ENCODE measurements at regions not wholly inside any gene's neighbourhood (a gene's known extent, or its start where the extent isn't known, plus 50 kb on each side); places are given as distances from the start of the nearest gene placed in this dataset.

DNA sequence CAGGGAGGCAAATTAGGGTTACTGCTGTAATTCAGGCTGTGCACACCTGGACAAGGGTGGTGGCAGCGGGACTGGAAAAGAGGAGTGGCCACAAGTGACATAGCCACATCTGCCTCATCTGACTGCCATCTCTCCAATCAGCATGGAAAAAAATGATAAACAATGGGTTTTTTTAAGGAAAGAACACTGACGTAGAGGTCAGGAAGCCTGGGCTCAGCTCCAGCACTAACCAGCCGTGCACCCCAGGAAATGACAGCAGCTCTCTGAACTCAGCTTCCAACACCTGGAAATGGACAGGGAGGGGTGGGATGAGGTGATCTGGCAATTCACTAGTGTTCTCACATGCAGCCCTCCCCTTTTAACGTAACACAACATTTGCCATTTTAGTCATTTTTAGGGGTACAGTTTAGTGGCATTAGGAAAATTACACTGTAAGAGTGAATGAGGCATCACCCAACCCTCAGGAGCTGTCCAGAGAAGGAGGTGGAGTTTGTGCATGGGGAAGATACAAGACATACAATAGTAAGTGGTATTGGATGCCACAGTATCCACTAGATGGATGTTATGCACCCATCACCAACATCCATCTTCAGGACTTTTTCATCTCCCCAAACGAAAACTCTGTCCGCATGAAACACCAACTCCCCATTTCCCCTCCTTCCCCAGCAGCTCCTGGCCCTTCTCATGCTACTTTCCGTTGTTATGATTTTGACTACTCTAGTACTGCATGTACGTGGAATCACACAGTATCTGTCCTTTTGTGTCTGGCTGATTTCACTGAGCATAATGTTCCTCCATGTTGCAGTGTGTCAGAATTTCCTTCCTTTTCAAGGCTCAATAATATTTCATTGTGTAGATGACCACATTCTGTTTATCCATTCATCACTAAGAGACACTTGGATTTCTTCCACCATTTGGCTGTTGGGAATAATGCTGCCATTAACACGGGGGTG lies 215.5 kb upstream of the ECI2 start:
- H3K4me1 ChIP-seq (ENCODE audit: control insufficient read depth, insufficient read depth, low read length), result peaks cover 10% of the 10 kb centered on the region
- in situ Hi-C loops (cut with HindIII; ENCODE audit: low pct_unique_long_range_greater_than_20kb, low sequenced_read_pairs) (no loop called here), intact Hi-C loops (cut with micrococcal nuclease; ENCODE audit: unreplicated experiment) (no loop called here)
- ChIA-PET POLR2A (no interaction called here), CTCF (no interaction called here)
- H3K27ac ChIP-seq (ENCODE audit: low read length), result peak overlapping the region; percentile 11; the same call in 1 of the 2 replicates
- no peaks in the 10 kb centered on the region for H3K27me3 ChIP-seq (ENCODE audit: control insufficient read depth, insufficient read depth, low read length)
- DNase-seq (ENCODE audit: low read depth, low spot score), result no peak
- no TSS peak for BruUV-seq (replicated peaks)
- no peak for ATAC-seq
- TF ChIP-seq SIN3A (IDR thresholded peaks at IDR 0.05; ENCODE audit: borderline replicate concordance, insufficient read depth, low read depth, low read length) (no peak), TCF7L2 (IDR thresholded peaks at IDR 0.05; ENCODE audit: low read depth, low read length) (no peak)
- TF ChIP-seq, protein P1, sequence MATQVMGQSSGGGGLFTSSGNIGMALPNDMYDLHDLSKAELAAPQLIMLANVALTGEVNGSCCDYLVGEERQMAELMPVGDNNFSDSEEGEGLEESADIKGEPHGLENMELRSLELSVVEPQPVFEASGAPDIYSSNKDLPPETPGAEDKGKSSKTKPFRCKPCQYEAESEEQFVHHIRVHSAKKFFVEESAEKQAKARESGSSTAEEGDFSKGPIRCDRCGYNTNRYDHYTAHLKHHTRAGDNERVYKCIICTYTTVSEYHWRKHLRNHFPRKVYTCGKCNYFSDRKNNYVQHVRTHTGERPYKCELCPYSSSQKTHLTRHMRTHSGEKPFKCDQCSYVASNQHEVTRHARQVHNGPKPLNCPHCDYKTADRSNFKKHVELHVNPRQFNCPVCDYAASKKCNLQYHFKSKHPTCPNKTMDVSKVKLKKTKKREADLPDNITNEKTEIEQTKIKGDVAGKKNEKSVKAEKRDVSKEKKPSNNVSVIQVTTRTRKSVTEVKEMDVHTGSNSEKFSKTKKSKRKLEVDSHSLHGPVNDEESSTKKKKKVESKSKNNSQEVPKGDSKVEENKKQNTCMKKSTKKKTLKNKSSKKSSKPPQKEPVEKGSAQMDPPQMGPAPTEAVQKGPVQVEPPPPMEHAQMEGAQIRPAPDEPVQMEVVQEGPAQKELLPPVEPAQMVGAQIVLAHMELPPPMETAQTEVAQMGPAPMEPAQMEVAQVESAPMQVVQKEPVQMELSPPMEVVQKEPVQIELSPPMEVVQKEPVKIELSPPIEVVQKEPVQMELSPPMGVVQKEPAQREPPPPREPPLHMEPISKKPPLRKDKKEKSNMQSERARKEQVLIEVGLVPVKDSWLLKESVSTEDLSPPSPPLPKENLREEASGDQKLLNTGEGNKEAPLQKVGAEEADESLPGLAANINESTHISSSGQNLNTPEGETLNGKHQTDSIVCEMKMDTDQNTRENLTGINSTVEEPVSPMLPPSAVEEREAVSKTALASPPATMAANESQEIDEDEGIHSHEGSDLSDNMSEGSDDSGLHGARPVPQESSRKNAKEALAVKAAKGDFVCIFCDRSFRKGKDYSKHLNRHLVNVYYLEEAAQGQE (IDR thresholded peaks at IDR 0.05; ENCODE audit: insufficient read depth in 1 of 2, low read depth in 2 of 2, low read length in 1 of 2), result no peak
- TF ChIP-seq, protein P2, sequence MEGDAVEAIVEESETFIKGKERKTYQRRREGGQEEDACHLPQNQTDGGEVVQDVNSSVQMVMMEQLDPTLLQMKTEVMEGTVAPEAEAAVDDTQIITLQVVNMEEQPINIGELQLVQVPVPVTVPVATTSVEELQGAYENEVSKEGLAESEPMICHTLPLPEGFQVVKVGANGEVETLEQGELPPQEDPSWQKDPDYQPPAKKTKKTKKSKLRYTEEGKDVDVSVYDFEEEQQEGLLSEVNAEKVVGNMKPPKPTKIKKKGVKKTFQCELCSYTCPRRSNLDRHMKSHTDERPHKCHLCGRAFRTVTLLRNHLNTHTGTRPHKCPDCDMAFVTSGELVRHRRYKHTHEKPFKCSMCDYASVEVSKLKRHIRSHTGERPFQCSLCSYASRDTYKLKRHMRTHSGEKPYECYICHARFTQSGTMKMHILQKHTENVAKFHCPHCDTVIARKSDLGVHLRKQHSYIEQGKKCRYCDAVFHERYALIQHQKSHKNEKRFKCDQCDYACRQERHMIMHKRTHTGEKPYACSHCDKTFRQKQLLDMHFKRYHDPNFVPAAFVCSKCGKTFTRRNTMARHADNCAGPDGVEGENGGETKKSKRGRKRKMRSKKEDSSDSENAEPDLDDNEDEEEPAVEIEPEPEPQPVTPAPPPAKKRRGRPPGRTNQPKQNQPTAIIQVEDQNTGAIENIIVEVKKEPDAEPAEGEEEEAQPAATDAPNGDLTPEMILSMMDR (IDR thresholded peaks at IDR 0.05), result no peak
- H3K9me3 ChIP-seq (ENCODE audit: control insufficient read depth, insufficient read depth, low read depth, low read length), result no peaks in the 10 kb centered on the region
- no peaks in the 10 kb centered on the region for H3K36me3 ChIP-seq (ENCODE audit: control insufficient read depth, insufficient read depth, low read length)
- H3K4me3 ChIP-seq (ENCODE audit: low read depth in 2 of 2, low read length in 2 of 2), result no peak overlapping the region

DNA sequence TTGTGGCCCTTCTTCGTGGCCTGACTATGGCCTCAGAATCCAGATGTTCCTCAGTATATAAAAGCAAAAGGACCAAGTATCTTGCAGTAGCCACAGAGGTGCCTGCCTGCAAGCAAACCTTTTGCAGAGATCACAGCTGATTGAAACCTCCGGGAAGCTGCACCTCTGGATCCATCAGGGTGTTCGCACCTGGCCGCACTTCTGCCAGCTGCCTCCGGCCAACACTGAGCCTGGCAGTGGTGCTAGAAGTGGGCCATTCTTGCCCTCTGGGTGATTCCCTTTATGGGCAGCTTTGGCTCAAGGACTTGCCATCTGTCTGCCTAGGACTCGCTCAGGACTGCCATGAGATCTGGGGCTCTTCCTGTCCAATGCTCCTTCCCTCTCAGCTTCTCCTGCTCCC lies 214.6 kb upstream of the ECI2 start:
- CTCF ChIA-PET, result interaction anchor here (0.5 kb wide), 1 partner anchor 680 kb away, joined by 4 read pairs; no protein-coding TSS in a partner anchor
- in situ Hi-C loops (cut with HindIII; ENCODE audit: low pct_unique_long_range_greater_than_20kb, low sequenced_read_pairs), result no loop called here
- Histone ChIP-seq H3K4me3 (ENCODE audit: low read depth in 2 of 2, low read length in 2 of 2) (no peak overlapping the region), H3K27ac (ENCODE audit: low read length) (no peak overlapping the region), H3K4me1 (ENCODE audit: control insufficient read depth, insufficient read depth, low read length) (peaks cover 10% of the 10 kb centered on the region), H3K27me3 (ENCODE audit: control insufficient read depth, insufficient read depth, low read length) (no peaks in the 10 kb centered on the region), H3K9me3 (ENCODE audit: control insufficient read depth, insufficient read depth, low read depth, low read length) (no peaks in the 10 kb centered on the region), H3K36me3 (ENCODE audit: control insufficient read depth, insufficient read depth, low read length) (no peaks in the 10 kb centered on the region)
- TF ChIP-seq SIN3A (IDR thresholded peaks at IDR 0.05; ENCODE audit: borderline replicate concordance, insufficient read depth, low read depth, low read length), result no peak
- TF ChIP-seq, protein P1 (IDR thresholded peaks at IDR 0.05; ENCODE audit: insufficient read depth in 1 of 2, low read depth in 2 of 2, low read length in 1 of 2), result no peak
- TF ChIP-seq POLR2AphosphoS5 (IDR thresholded peaks at IDR 0.05; ENCODE audit: low read depth, low read length), result no peak
- intact Hi-C loops (cut with micrococcal nuclease; ENCODE audit: unreplicated experiment), result no loop called here
- no peak for ATAC-seq
- POLR2A ChIA-PET, result no interaction called here
- BruUV-seq (replicated peaks), result no TSS peak
- no peak for DNase-seq (ENCODE audit: low read depth, low spot score)

All from Panc1 (cell line).